ENCODE measurements at regions not wholly inside any gene's neighbourhood (a gene's known extent, or its start where the extent isn't known, plus 50 kb on each side); places are given as distances from the start of the nearest gene placed in this dataset.

DNA sequence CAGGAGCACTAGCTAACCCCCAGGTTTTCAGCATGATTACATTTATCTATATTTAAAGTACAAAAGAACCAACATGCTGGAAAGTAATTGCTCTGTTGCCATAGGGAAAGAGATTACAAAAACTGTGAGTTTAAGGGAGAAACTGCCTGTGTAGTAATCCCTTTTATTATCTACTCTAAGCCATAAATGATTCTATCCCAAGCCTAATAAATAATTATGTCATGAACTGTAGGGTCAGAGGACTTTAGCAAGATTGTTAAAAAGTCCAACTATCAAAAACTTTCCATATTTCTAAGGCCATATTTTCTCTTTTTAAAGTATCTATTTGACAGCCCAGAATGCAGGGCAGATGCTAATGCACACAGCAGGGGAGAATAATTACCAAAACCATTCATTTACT, 573.8 kb upstream of the MIR17HG start:
- H3K36me3 ChIP-seq (ENCODE audit: control insufficient read depth in 3 of 3, insufficient read depth in 2 of 3, low read depth in 1 of 3, low read length in 3 of 3) = no peaks in the 10 kb centered on the region
- H3K27ac ChIP-seq (ENCODE audit: low read depth in 1 of 3, low read length in 2 of 3) = no peak overlapping the region
- H3K9me3 ChIP-seq (ENCODE audit: control insufficient read depth in 2 of 2, insufficient read depth in 1 of 2, low read depth in 1 of 2, low read length in 1 of 2) = no peaks in the 10 kb centered on the region
- FAIRE-seq (no peak), DNase-seq (no peak)
- H3K4me3 ChIP-seq (ENCODE audit: low read depth in 1 of 3, low read length in 3 of 3) = no peak overlapping the region
- no peaks in the 10 kb centered on the region for H3K27me3 ChIP-seq (ENCODE audit: control insufficient read depth in 3 of 3, insufficient read depth in 3 of 3, low read length in 3 of 3)
- no peaks in the 10 kb centered on the region for H3K4me1 ChIP-seq (ENCODE audit: control insufficient read depth in 3 of 3, insufficient read depth in 2 of 3, low read depth in 1 of 3, low read length in 2 of 3)

DNA sequence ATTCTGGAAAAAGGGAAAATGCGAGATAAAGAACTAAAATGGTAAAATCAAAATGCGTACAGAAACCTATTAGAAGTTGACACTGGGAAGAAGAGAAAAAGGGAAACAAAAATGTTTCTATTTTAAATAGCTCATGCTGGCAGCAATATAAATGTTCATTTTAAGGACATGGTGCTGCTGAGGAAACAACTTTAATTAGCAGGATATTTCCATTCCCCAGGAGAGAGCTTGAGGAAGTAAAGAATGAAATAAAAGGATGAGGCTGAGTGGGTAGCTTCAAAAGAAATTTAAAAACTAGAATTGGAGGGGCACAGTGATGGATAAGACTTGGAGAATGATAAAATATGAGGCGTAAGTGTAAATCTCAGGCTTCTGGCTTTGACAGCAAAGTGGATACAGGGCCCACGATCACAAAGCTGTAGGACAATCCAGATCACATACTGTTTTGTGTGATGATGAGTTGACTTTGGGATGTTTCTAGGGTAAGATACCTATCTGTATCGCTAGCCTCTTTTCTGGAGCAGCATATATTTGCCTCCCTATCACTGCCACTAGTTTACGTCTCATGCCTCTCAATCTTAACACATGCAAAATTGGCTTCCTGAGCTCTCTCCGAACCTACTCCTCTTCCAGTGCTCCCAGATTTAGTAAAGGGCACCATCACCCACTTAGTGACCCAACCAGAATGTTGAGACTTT, 571.3 kb upstream of the MIR17HG start:
- H3K4me3 ChIP-seq (ENCODE audit: low read depth in 1 of 3, low read length in 3 of 3) = no peak overlapping the region
- no peaks in the 10 kb centered on the region for H3K27me3 ChIP-seq (ENCODE audit: control insufficient read depth in 3 of 3, insufficient read depth in 3 of 3, low read length in 3 of 3)
- WGBS, 3 donors = 90 to 94% (median 93%) methylated on average over 7 of the region's 7 CpGs
- no peaks in the 10 kb centered on the region for H3K4me1 ChIP-seq (ENCODE audit: control insufficient read depth in 3 of 3, insufficient read depth in 2 of 3, low read depth in 1 of 3, low read length in 2 of 3)
- H3K9me3 ChIP-seq (ENCODE audit: control insufficient read depth in 2 of 2, insufficient read depth in 1 of 2, low read depth in 1 of 2, low read length in 1 of 2) = no peaks in the 10 kb centered on the region
- DNase-seq (no peak), FAIRE-seq (no peak)
- H3K36me3 ChIP-seq (ENCODE audit: control insufficient read depth in 3 of 3, insufficient read depth in 2 of 3, low read depth in 1 of 3, low read length in 3 of 3) = no peaks in the 10 kb centered on the region
- H3K27ac ChIP-seq (ENCODE audit: low read depth in 1 of 3, low read length in 2 of 3) = no peak overlapping the region

DNA sequence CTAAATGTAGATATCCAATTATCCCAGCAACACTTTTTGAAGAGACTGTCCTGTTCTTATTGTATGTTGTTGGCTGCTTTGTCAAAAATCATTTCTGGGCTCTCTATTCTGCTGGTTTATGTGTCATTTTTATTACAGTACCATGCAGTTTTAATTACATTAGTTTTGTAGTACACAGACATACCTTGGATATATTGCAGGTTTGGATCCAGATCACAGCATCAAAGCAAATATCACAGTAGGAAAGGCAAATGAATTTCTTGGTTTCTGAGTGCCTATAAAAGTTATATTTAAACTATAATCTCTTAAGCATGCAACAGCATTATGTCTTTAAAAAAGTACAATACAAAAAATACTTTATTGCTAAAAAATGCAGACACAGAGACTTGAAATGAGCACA, 564.2 kb upstream of the MIR17HG start:
- Histone ChIP-seq H3K4me1 (ENCODE audit: control insufficient read depth in 3 of 3, insufficient read depth in 2 of 3, low read depth in 1 of 3, low read length in 2 of 3) (no peaks in the 10 kb centered on the region), H3K4me3 (ENCODE audit: low read depth in 1 of 3, low read length in 3 of 3) (no peak overlapping the region), H3K9me3 (ENCODE audit: control insufficient read depth in 2 of 2, insufficient read depth in 1 of 2, low read depth in 1 of 2, low read length in 1 of 2) (no peaks in the 10 kb centered on the region), H3K36me3 (ENCODE audit: control insufficient read depth in 3 of 3, insufficient read depth in 2 of 3, low read depth in 1 of 3, low read length in 3 of 3) (no peaks in the 10 kb centered on the region), H3K27ac (ENCODE audit: low read depth in 1 of 3, low read length in 2 of 3) (no peak overlapping the region), H3K27me3 (ENCODE audit: control insufficient read depth in 3 of 3, insufficient read depth in 3 of 3, low read length in 3 of 3) (no peaks in the 10 kb centered on the region)
- no peak for FAIRE-seq
- no peak for DNase-seq

DNA sequence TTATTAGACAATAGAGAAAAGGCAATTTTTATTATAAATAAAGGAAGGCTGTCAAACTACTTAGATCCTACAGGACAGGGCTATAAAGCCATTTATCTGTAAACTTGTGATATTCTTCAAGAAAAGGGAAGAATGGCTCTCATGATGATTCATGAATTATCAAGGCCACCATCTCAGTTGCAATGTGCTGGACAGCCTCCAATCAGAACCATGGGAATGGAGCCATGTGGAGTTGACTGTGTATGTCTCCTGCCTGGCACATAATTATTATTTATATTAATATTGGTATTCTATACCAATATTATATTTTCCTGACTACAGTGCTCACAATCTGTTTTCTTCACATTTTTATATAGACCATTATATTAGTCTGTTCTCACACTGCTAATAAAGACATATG, 560.5 kb upstream of the MIR17HG start:
- no peaks in the 10 kb centered on the region for H3K4me1 ChIP-seq (ENCODE audit: control insufficient read depth in 3 of 3, insufficient read depth in 2 of 3, low read depth in 1 of 3, low read length in 2 of 3)
- no peaks in the 10 kb centered on the region for H3K9me3 ChIP-seq (ENCODE audit: control insufficient read depth in 2 of 2, insufficient read depth in 1 of 2, low read depth in 1 of 2, low read length in 1 of 2)
- no peak overlapping the region for H3K4me3 ChIP-seq (ENCODE audit: low read depth in 1 of 3, low read length in 3 of 3)
- DNase-seq = no peak
- FAIRE-seq = no peak
- H3K36me3 ChIP-seq (ENCODE audit: control insufficient read depth in 3 of 3, insufficient read depth in 2 of 3, low read depth in 1 of 3, low read length in 3 of 3) = no peaks in the 10 kb centered on the region
- no peaks in the 10 kb centered on the region for H3K27me3 ChIP-seq (ENCODE audit: control insufficient read depth in 3 of 3, insufficient read depth in 3 of 3, low read length in 3 of 3)
- no peak overlapping the region for H3K27ac ChIP-seq (ENCODE audit: low read depth in 1 of 3, low read length in 2 of 3)

DNA sequence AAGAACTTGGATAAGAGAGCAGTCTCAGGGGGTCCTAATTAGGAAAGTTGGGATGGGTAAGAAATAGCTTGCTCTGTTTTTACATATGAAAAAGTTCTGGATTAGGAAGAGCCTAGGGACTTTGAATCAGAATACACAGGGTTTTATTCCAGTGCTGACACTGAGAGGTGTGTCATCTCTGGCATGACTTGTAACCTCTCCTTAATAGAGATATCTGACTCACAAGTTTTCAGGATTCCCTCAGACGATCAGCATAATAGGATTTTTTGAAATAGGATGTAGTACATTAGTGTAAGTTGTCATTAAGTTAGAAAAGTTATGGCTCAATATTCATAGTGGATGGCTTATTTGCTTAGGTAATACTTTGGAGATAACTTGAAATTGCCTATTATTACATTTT, 555.2 kb upstream of the MIR17HG start:
- Histone ChIP-seq H3K4me3 (ENCODE audit: low read depth in 1 of 3, low read length in 3 of 3) (no peak overlapping the region), H3K9me3 (ENCODE audit: control insufficient read depth in 2 of 2, insufficient read depth in 1 of 2, low read depth in 1 of 2, low read length in 1 of 2) (no peaks in the 10 kb centered on the region), H3K27me3 (ENCODE audit: control insufficient read depth in 3 of 3, insufficient read depth in 3 of 3, low read length in 3 of 3) (no peaks in the 10 kb centered on the region), H3K36me3 (ENCODE audit: control insufficient read depth in 3 of 3, insufficient read depth in 2 of 3, low read depth in 1 of 3, low read length in 3 of 3) (no peaks in the 10 kb centered on the region), H3K27ac (ENCODE audit: low read depth in 1 of 3, low read length in 2 of 3) (no peak overlapping the region), H3K4me1 (ENCODE audit: control insufficient read depth in 3 of 3, insufficient read depth in 2 of 3, low read depth in 1 of 3, low read length in 2 of 3) (no peaks in the 10 kb centered on the region)
- DNase-seq = no peak
- 71 to 76% (median 73%) methylated on average over 1 of the region's 1 CpG for WGBS, 3 donors
- no peak for FAIRE-seq

DNA sequence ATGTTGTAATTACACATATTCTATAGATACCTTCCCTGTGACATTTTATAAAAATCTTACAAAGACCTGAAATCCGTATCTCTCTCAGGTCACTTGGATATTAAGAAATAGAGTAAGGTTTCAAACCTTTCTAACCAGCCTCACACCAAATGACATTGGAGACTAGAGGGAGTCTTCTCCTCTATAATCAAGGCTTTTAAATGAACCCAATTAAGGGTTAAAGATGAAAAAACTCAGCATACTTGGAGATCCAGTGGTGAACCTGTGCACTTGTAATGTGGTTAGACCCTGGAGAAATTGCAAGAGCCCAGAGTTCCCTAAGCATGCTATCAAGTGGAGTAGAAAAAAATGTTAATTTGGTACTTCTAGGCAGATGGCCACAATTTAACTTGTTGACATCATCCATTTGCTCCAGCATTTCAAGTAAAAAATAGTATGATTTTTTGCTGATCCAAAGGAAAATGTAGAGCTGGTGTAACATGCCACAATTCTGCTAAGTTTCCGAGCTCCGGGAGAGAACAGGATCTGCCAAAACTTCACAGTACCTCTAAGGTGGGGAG, 554.1 kb upstream of the MIR17HG start:
- no peaks in the 10 kb centered on the region for H3K9me3 ChIP-seq (ENCODE audit: control insufficient read depth in 2 of 2, insufficient read depth in 1 of 2, low read depth in 1 of 2, low read length in 1 of 2)
- no peak overlapping the region for H3K4me3 ChIP-seq (ENCODE audit: low read depth in 1 of 3, low read length in 3 of 3)
- H3K36me3 ChIP-seq (ENCODE audit: control insufficient read depth in 3 of 3, insufficient read depth in 2 of 3, low read depth in 1 of 3, low read length in 3 of 3) = no peaks in the 10 kb centered on the region
- DNase-seq (no peak), FAIRE-seq (no peak)
- no peak overlapping the region for H3K27ac ChIP-seq (ENCODE audit: low read depth in 1 of 3, low read length in 2 of 3)
- 72 to 85% (median 82%) methylated on average over 3 of the region's 3 CpGs for WGBS, 3 donors
- no peaks in the 10 kb centered on the region for H3K27me3 ChIP-seq (ENCODE audit: control insufficient read depth in 3 of 3, insufficient read depth in 3 of 3, low read length in 3 of 3)
- no peaks in the 10 kb centered on the region for H3K4me1 ChIP-seq (ENCODE audit: control insufficient read depth in 3 of 3, insufficient read depth in 2 of 3, low read depth in 1 of 3, low read length in 2 of 3)

DNA sequence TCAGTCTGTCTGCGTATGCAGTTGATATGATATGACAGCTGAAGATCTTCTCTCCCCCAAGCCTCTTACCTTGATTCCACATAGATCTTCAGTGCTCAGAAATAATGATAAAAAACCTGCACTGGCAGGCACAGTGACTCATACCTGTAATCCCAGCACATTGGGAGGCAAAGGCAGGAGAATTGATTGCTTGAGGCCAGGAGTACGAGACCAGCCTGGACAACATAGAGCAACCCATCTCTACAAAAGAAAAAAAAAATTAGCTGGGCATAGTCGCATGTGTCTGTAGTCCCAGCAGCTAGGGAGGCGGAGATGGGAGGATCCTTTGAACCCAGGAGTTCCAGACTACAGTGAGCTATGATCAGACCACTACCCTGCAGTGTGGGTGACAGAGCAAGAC, 551.0 kb upstream of the MIR17HG start:
- DNase-seq = no peak
- Histone ChIP-seq H3K36me3 (ENCODE audit: control insufficient read depth in 3 of 3, insufficient read depth in 2 of 3, low read depth in 1 of 3, low read length in 3 of 3) (no peaks in the 10 kb centered on the region), H3K27me3 (ENCODE audit: control insufficient read depth in 3 of 3, insufficient read depth in 3 of 3, low read length in 3 of 3) (no peaks in the 10 kb centered on the region), H3K4me1 (ENCODE audit: control insufficient read depth in 3 of 3, insufficient read depth in 2 of 3, low read depth in 1 of 3, low read length in 2 of 3) (no peaks in the 10 kb centered on the region), H3K4me3 (ENCODE audit: low read depth in 1 of 3, low read length in 3 of 3) (no peak overlapping the region), H3K27ac (ENCODE audit: low read depth in 1 of 3, low read length in 2 of 3) (no peak overlapping the region), H3K9me3 (ENCODE audit: control insufficient read depth in 2 of 2, insufficient read depth in 1 of 2, low read depth in 1 of 2, low read length in 1 of 2) (no peaks in the 10 kb centered on the region)
- WGBS, 3 donors = 74 to 79% (median 75%) methylated on average over 4 of the region's 4 CpGs
- FAIRE-seq = no peak

DNA sequence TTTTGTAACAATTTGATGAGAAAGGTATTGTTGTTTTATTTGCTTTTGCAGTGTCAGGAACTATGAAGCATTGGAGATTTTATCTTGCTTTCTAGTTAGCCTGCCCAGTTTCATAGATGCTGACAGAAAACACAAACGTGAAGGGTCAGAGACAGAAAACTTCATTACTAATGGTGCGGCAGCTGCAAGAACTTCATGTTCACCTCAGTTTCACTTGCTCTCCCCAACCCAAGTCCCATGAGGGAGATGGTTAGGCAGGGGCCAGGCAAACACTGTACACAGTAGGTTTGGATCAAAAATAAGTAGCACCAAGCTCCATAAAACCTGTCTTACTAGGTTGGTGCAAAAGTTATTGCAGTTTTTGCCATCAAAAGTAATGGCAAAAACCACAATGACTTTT, 550.2 kb upstream of the MIR17HG start:
- Histone ChIP-seq H3K4me1 (ENCODE audit: control insufficient read depth in 3 of 3, insufficient read depth in 2 of 3, low read depth in 1 of 3, low read length in 2 of 3) (no peaks in the 10 kb centered on the region), H3K27ac (ENCODE audit: low read depth in 1 of 3, low read length in 2 of 3) (no peak overlapping the region), H3K4me3 (ENCODE audit: low read depth in 1 of 3, low read length in 3 of 3) (no peak overlapping the region), H3K36me3 (ENCODE audit: control insufficient read depth in 3 of 3, insufficient read depth in 2 of 3, low read depth in 1 of 3, low read length in 3 of 3) (no peaks in the 10 kb centered on the region), H3K27me3 (ENCODE audit: control insufficient read depth in 3 of 3, insufficient read depth in 3 of 3, low read length in 3 of 3) (no peaks in the 10 kb centered on the region), H3K9me3 (ENCODE audit: control insufficient read depth in 2 of 2, insufficient read depth in 1 of 2, low read depth in 1 of 2, low read length in 1 of 2) (no peaks in the 10 kb centered on the region)
- no peak for DNase-seq
- 79 to 93% (median 81%) methylated on average over 2 of the region's 2 CpGs for WGBS, 3 donors
- FAIRE-seq = no peak

DNA sequence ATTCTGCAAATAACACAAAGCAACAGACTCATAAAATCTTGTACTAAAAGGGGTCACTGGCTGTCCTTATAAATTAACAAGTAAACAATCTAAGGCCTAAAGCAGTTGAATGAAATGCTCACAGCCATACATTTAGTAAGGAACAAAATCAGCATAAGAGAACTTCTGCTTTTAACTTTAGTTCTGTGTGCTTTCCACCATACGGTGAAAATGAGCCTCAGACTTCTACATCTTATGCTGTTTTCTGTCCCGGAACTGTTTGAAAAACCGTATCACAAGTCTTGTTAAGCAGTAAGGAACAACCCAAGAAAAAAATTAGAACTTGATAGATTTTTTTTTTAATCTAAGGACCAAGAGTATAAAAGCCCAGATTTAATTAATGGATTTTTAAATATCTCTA, 549.1 kb upstream of the MIR17HG start:
- Histone ChIP-seq H3K36me3 (ENCODE audit: control insufficient read depth in 3 of 3, insufficient read depth in 2 of 3, low read depth in 1 of 3, low read length in 3 of 3) (no peaks in the 10 kb centered on the region), H3K4me3 (ENCODE audit: low read depth in 1 of 3, low read length in 3 of 3) (no peak overlapping the region), H3K27ac (ENCODE audit: low read depth in 1 of 3, low read length in 2 of 3) (no peak overlapping the region), H3K9me3 (ENCODE audit: control insufficient read depth in 2 of 2, insufficient read depth in 1 of 2, low read depth in 1 of 2, low read length in 1 of 2) (no peaks in the 10 kb centered on the region), H3K27me3 (ENCODE audit: control insufficient read depth in 3 of 3, insufficient read depth in 3 of 3, low read length in 3 of 3) (no peaks in the 10 kb centered on the region), H3K4me1 (ENCODE audit: control insufficient read depth in 3 of 3, insufficient read depth in 2 of 3, low read depth in 1 of 3, low read length in 2 of 3) (no peaks in the 10 kb centered on the region)
- no peak for DNase-seq
- no peak for FAIRE-seq
- WGBS, 3 donors = 61 to 81% (median 70%) methylated on average over 3 of the region's 3 CpGs

All from small intestine (tissue), 7 donors.